ENCODE measurements at regions not wholly inside any gene's neighbourhood (a gene's known extent, or its start where the extent isn't known, plus 50 kb on each side); places are given as distances from the start of the nearest gene placed in this dataset.

- H3K9me3 ChIP-seq (ENCODE audit: control insufficient read depth, low read length) = no peaks in the 10 kb centered on the region
- H3K27me3 ChIP-seq (ENCODE audit: control insufficient read depth, insufficient read depth) = no peaks in the 10 kb centered on the region
- DNase-seq = no peak
- 85% methylated on average over 5 of the region's 5 CpGs for WGBS
- H3K4me1 ChIP-seq (ENCODE audit: control insufficient read depth, insufficient read depth, low read length) = peaks cover 2% of the 10 kb centered on the region
- intact Hi-C loops (cut with DNase I) = no loop called here
- no peak overlapping the region for H3K27ac ChIP-seq (ENCODE audit: low read length)
- ATAC-seq = no peak
- H3K4me3 ChIP-seq (ENCODE audit: low read length) = no peak overlapping the region
These were observed 55.5 kb upstream of the SPOPL start for GRCh38 chr2:138446043-138446442.

GRCh38 chr2:138447889-138448570 is 53.5 kb upstream of the SPOPL start:
- intact Hi-C loops (cut with DNase I) = no loop called here
- Histone ChIP-seq H3K9me3 (ENCODE audit: control insufficient read depth, low read length) (no peaks in the 10 kb centered on the region), H3K4me3 (ENCODE audit: low read length) (no peak overlapping the region), H3K4me1 (ENCODE audit: control insufficient read depth, insufficient read depth, low read length) (peaks cover 2% of the 10 kb centered on the region), H3K27me3 (ENCODE audit: control insufficient read depth, insufficient read depth) (no peaks in the 10 kb centered on the region), H3K27ac (ENCODE audit: low read length) (no peak overlapping the region)
- WGBS = 38% methylated on average over 2 of the region's 2 CpGs
- no peak for DNase-seq
- ATAC-seq = peak in 1 of 2 donors; percentile 54

Data from right cardiac atrium (tissue), 5 donors.